ENCODE measurements at regions not wholly inside any gene's neighbourhood (a gene's known extent, or its start where the extent isn't known, plus 50 kb on each side); places are given as distances from the start of the nearest gene placed in this dataset.

- no peaks in the 10 kb centered on the region for H3K9me3 ChIP-seq (ENCODE audit: control insufficient read depth in 1 of 2, low read length in 2 of 2)
- no peaks in the 10 kb centered on the region for H3K27me3 ChIP-seq (ENCODE audit: insufficient read depth, low read length)
- no peaks in the 10 kb centered on the region for H3K36me3 Mint-ChIP-seq
- no peak for DNase-seq
- CTCF ChIA-PET (ENCODE audit: partially characterized antibody) = no interaction called here
- intact Hi-C loops (cut with micrococcal nuclease) = no loop called here
- POLR2A ChIA-PET (ENCODE audit: partially characterized antibody) = no interaction called here
- no peaks in the 10 kb centered on the region for H3K4me1 ChIP-seq (ENCODE audit: insufficient read depth, low read length)
- no peaks in the 10 kb centered on the region for H3K36me3 ChIP-seq (ENCODE audit: insufficient read depth, low read length)
- no peak overlapping the region for H3K4me3 Mint-ChIP-seq
- H3K9me3 Mint-ChIP-seq = peaks cover 0 to 35% (median 24%) of the 10 kb centered on the region in 8 donors
- H3K4me3 ChIP-seq (ENCODE audit: low read length in 2 of 2) = no peak overlapping the region
- H3K27me3 Mint-ChIP-seq = peaks cover 1 to 2% of the 10 kb centered on the region in 2 donors
- no peaks in the 10 kb centered on the region for H3K4me1 Mint-ChIP-seq
- no peak overlapping the region for H3K27ac ChIP-seq (ENCODE audit: low read depth, low read length)
- no peak overlapping the region for H3K27ac Mint-ChIP-seq
These were observed 240.0 kb downstream of the C16orf95 start for GRCh38 chr16:87076950-87077749.

DNA sequence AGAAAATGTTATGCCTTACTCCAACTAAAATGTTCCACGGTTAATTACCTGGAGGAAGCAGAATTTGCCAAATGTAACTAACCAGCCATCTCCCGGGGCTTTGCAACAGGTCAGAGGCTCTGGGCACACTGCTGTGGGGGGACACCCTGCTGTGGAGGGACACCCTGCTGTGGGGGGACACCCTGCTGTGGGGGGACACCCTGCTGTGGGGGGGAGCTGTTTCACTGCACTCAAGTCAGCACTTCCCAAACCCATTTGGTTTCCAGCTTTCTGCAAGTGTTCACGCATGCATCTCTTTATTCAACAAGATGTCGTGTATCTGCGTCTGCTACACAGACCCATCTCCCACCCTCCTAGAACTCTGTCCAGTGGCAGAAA lies 239.5 kb downstream of the C16orf95 start:
- POLR2A ChIA-PET (ENCODE audit: partially characterized antibody) = no interaction called here
- H3K9me3 Mint-ChIP-seq = peaks cover 0 to 40% (median 28%) of the 10 kb centered on the region in 8 donors
- Histone ChIP-seq H3K27me3 (ENCODE audit: insufficient read depth, low read length) (no peaks in the 10 kb centered on the region), H3K4me3 (ENCODE audit: low read length in 2 of 2) (no peak overlapping the region), H3K27ac (ENCODE audit: low read depth, low read length) (no peak overlapping the region), H3K36me3 (ENCODE audit: insufficient read depth, low read length) (no peaks in the 10 kb centered on the region), H3K4me1 (ENCODE audit: insufficient read depth, low read length) (no peaks in the 10 kb centered on the region), H3K9me3 (ENCODE audit: control insufficient read depth in 1 of 2, low read length in 2 of 2) (no peaks in the 10 kb centered on the region)
- intact Hi-C loops (cut with micrococcal nuclease) = no loop called here
- no peak overlapping the region for H3K4me3 Mint-ChIP-seq
- peaks cover 1 to 2% of the 10 kb centered on the region in 2 donors for H3K27me3 Mint-ChIP-seq
- no peak for DNase-seq
- H3K36me3 Mint-ChIP-seq = no peaks in the 10 kb centered on the region
- H3K27ac Mint-ChIP-seq = no peak overlapping the region
- H3K4me1 Mint-ChIP-seq = no peaks in the 10 kb centered on the region
- CTCF ChIA-PET (ENCODE audit: partially characterized antibody) = no interaction called here

- no peaks in the 10 kb centered on the region for H3K36me3 Mint-ChIP-seq
- no peak overlapping the region for H3K27ac ChIP-seq (ENCODE audit: low read depth, low read length)
- intact Hi-C loops (cut with micrococcal nuclease) = no loop called here
- no peak for DNase-seq
- CTCF ChIA-PET (ENCODE audit: partially characterized antibody) = no interaction called here
- H3K9me3 Mint-ChIP-seq = peaks cover 0 to 50% (median 36%) of the 10 kb centered on the region in 8 donors
- H3K27ac Mint-ChIP-seq = no peak overlapping the region
- H3K27me3 ChIP-seq (ENCODE audit: insufficient read depth, low read length) = no peaks in the 10 kb centered on the region
- POLR2A ChIA-PET (ENCODE audit: partially characterized antibody) = no interaction called here
- no peak overlapping the region for H3K4me3 Mint-ChIP-seq
- H3K4me1 Mint-ChIP-seq = no peaks in the 10 kb centered on the region
- no peaks in the 10 kb centered on the region for H3K4me1 ChIP-seq (ENCODE audit: insufficient read depth, low read length)
- no peak overlapping the region for H3K4me3 ChIP-seq (ENCODE audit: low read length in 2 of 2)
- H3K27me3 Mint-ChIP-seq = peaks cover 3% of the 10 kb centered on the region in 2 donors
- H3K36me3 ChIP-seq (ENCODE audit: insufficient read depth, low read length) = no peaks in the 10 kb centered on the region
- no peaks in the 10 kb centered on the region for H3K9me3 ChIP-seq (ENCODE audit: control insufficient read depth in 1 of 2, low read length in 2 of 2)
These were observed 236.5 kb downstream of the C16orf95 start for GRCh38 chr16:87080571-87081167.

- Mint-ChIP-seq H3K27ac (no peak overlapping the region), H3K4me1 (no peaks in the 10 kb centered on the region), H3K27me3 (peaks cover 1 to 2% of the 10 kb centered on the region in 2 donors), H3K4me3 (no peak overlapping the region), H3K36me3 (no peaks in the 10 kb centered on the region), H3K9me3 (peaks cover 0 to 35% (median 25%) of the 10 kb centered on the region in 8 donors)
- ChIA-PET CTCF (ENCODE audit: partially characterized antibody) (no interaction called here), POLR2A (ENCODE audit: partially characterized antibody) (interaction anchor here (0.6 kb wide), 1 partner anchor 533 kb away, joined by 5 read pairs; no protein-coding TSS in a partner anchor)
- Histone ChIP-seq H3K4me1 (ENCODE audit: insufficient read depth, low read length) (no peaks in the 10 kb centered on the region), H3K36me3 (ENCODE audit: insufficient read depth, low read length) (no peaks in the 10 kb centered on the region), H3K4me3 (ENCODE audit: low read length in 2 of 2) (no peak overlapping the region), H3K27me3 (ENCODE audit: insufficient read depth, low read length) (no peaks in the 10 kb centered on the region), H3K27ac (ENCODE audit: low read depth, low read length) (no peak overlapping the region), H3K9me3 (ENCODE audit: control insufficient read depth in 1 of 2, low read length in 2 of 2) (no peaks in the 10 kb centered on the region)
- no peak for DNase-seq
- intact Hi-C loops (cut with micrococcal nuclease) = no loop called here
These were observed 231.8 kb downstream of the C16orf95 start for GRCh38 chr16:87085441-87085840.

GRCh38 chr16:87086156-87086555 lies 231.0 kb downstream of the C16orf95 start:
- intact Hi-C loops (cut with micrococcal nuclease) = no loop called here
- CTCF ChIA-PET (ENCODE audit: partially characterized antibody) = no interaction called here

DNA sequence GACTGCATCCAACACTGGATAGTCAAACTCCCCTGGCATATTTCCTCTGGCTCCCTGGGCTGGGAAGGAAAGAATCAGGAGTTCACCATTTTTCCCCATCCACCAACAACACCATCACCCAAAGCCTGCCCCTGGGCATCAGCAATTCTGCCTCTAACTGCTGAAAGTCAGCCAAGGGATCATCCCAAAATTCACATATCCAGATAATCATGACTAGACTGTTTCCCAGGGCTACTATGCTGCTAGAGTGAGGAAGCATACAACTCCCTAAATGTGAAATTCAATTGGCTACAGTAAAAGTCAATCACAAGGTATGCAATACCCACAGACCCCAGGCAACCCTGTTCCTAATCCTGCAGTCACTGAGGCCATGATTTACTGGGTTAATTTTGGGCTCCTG lies 230.6 kb downstream of the C16orf95 start:
- Mint-ChIP-seq H3K27ac (peak overlapping the region in 1 of 7 donors; percentile 17), H3K9me3 (peaks cover 0 to 26% (median 15%) of the 10 kb centered on the region in 8 donors), H3K27me3 (peaks cover 1 to 3% of the 10 kb centered on the region in 2 donors), H3K4me3 (no peak overlapping the region), H3K36me3 (no peaks in the 10 kb centered on the region), H3K4me1 (no peaks in the 10 kb centered on the region)
- POLR2A ChIA-PET (ENCODE audit: partially characterized antibody) = no interaction called here
- DNase-seq = no peak
- H3K27me3 ChIP-seq (ENCODE audit: insufficient read depth, low read length) = no peaks in the 10 kb centered on the region
- no peak overlapping the region for H3K4me3 ChIP-seq (ENCODE audit: low read length in 2 of 2)
- no peaks in the 10 kb centered on the region for H3K9me3 ChIP-seq (ENCODE audit: control insufficient read depth in 1 of 2, low read length in 2 of 2)
- intact Hi-C loops (cut with micrococcal nuclease) = no loop called here
- no peak overlapping the region for H3K27ac ChIP-seq (ENCODE audit: low read depth, low read length)
- CTCF ChIA-PET (ENCODE audit: partially characterized antibody) = no interaction called here
- H3K4me1 ChIP-seq (ENCODE audit: insufficient read depth, low read length) = no peaks in the 10 kb centered on the region
- no peaks in the 10 kb centered on the region for H3K36me3 ChIP-seq (ENCODE audit: insufficient read depth, low read length)

More at GRCh38 chr16:87086156-87086555, 231.0 kb downstream of the C16orf95 start:
- H3K27ac Mint-ChIP-seq = no peak overlapping the region
- no peaks in the 10 kb centered on the region for H3K4me1 Mint-ChIP-seq
- no peaks in the 10 kb centered on the region for H3K9me3 ChIP-seq (ENCODE audit: control insufficient read depth in 1 of 2, low read length in 2 of 2)
- H3K36me3 Mint-ChIP-seq = no peaks in the 10 kb centered on the region
- H3K36me3 ChIP-seq (ENCODE audit: insufficient read depth, low read length) = no peaks in the 10 kb centered on the region
- POLR2A ChIA-PET (ENCODE audit: partially characterized antibody) = no interaction called here
- H3K27me3 Mint-ChIP-seq = peaks cover 1 to 3% of the 10 kb centered on the region in 2 donors
- no peaks in the 10 kb centered on the region for H3K27me3 ChIP-seq (ENCODE audit: insufficient read depth, low read length)
- H3K4me3 ChIP-seq (ENCODE audit: low read length in 2 of 2) = no peak overlapping the region
- no peak overlapping the region for H3K4me3 Mint-ChIP-seq
- DNase-seq = no peak
- peaks cover 0 to 28% (median 19%) of the 10 kb centered on the region in 8 donors for H3K9me3 Mint-ChIP-seq
- no peak overlapping the region for H3K27ac ChIP-seq (ENCODE audit: low read depth, low read length)
- H3K4me1 ChIP-seq (ENCODE audit: insufficient read depth, low read length) = no peaks in the 10 kb centered on the region

DNA sequence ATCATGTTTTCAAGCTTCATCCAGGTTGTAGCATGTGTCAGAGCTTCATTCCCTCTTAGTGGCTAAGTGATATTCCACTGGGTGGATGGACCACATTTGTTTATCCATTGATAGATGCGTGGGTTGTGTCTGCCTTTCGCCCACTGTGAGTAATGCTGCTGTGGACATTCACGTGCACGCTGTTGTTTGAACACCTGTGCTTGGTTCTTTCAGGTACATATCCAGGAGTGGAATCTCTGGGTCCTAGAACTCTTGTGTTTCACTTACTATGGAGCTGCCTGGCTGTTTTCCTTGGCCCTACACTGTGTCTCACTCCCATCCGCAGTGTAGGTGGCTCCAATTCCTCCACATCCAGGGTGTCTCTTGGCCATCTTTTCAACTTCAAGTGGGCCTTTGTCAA lies 224.2 kb downstream of the C16orf95 start:
- ChIA-PET POLR2A (ENCODE audit: partially characterized antibody) (no interaction called here), CTCF (ENCODE audit: partially characterized antibody) (no interaction called here)
- Histone ChIP-seq H3K36me3 (ENCODE audit: insufficient read depth, low read length) (no peaks in the 10 kb centered on the region), H3K4me1 (ENCODE audit: insufficient read depth, low read length) (no peaks in the 10 kb centered on the region), H3K27ac (ENCODE audit: low read depth, low read length) (no peak overlapping the region), H3K27me3 (ENCODE audit: insufficient read depth, low read length) (no peaks in the 10 kb centered on the region), H3K4me3 (ENCODE audit: low read length in 2 of 2) (no peak overlapping the region), H3K9me3 (ENCODE audit: control insufficient read depth in 1 of 2, low read length in 2 of 2) (no peaks in the 10 kb centered on the region)
- intact Hi-C loops (cut with micrococcal nuclease) = no loop called here
- H3K36me3 Mint-ChIP-seq = no peaks in the 10 kb centered on the region
- H3K4me3 Mint-ChIP-seq = no peak overlapping the region
- no peaks in the 10 kb centered on the region for H3K4me1 Mint-ChIP-seq
- no peak for DNase-seq
- no peaks in the 10 kb centered on the region for H3K9me3 Mint-ChIP-seq
- H3K27me3 Mint-ChIP-seq = peaks cover 2 to 4% of the 10 kb centered on the region in 2 donors
- H3K27ac Mint-ChIP-seq = no peak overlapping the region

All from CD4-positive, alpha-beta memory T cell (primary cell).